Liver (tissue), 3 donors: ENCODE measurements at regions not wholly inside any gene's neighbourhood (a gene's known extent, or its start where the extent isn't known, plus 50 kb on each side); places are given as distances from the start of the nearest gene placed in this dataset.
"Not testable (repeated sequence)": the region's sequence is repeated elsewhere in the genome, so short reads cannot be mapped to it uniquely, and the experiment has no call there.

Experiments
- ATF3 ChIP-seq: IDR thresholded peaks from 2 replicates; pipeline ENCODE4 v1.6.1; 2016; ENCODE audit warnings: antibody characterized with exemption
- CTCF ChIP-seq: fragments of 150-350 bp; IDR thresholded peaks from 2 replicates; pipeline ENCODE4 v1.5.1; 2017; ENCODE audit warnings: improper control_type of control experiment, low read depth, low read length; ENCODE audit not compliant: missing input control
- EGR1 ChIP-seq, 2 donors: IDR thresholded peaks; 2 replicates each; pipeline ENCODE4 v1.6.1; 2016 to 2018; ENCODE audit warnings: antibody characterized with exemption in 2 of 2, low read depth in 2 of 2
- RAD21 ChIP-seq, 2 donors: IDR thresholded peaks; 2 replicates each; pipeline ENCODE4 v1.6.1; 2016; ENCODE audit warnings: antibody characterized with exemption in 2 of 2, mild to moderate bottlenecking in 2 of 2
- SP1 ChIP-seq: IDR thresholded peaks from 2 replicates; pipeline ENCODE4 v1.6.1; 2018; ENCODE audit warnings: antibody characterized with exemption, mild to moderate bottlenecking
- donor health status: healthy.
- donor health status: healthy.

- not testable (repeated sequence) for TF ChIP-seq CTCF; RAD21 (IDR thresholded peaks at IDR 0.05); EGR1 (IDR thresholded peaks at IDR 0.05; ENCODE audit: low read depth in 2 of 2); ATF3; SP1
These were observed 1226.7 kb downstream of the ROBO2 start for GRCh38 chr3:78266550-78266949.
